SK-N-SH (cell line): ENCODE measurements at regions not wholly inside any gene's neighbourhood (a gene's known extent, or its start where the extent isn't known, plus 50 kb on each side); places are given as distances from the start of the nearest gene placed in this dataset.

Experiments used
- EP300 ChIP-seq, 2 experiments: IDR thresholded peaks; 2 replicates each; pipeline versions ENCODE4 v1.4.0 to v1.6.1; 2012; ENCODE audit warnings: borderline replicate concordance in 1 of 2, low read depth in 1 of 2, low read length in 1 of 2
- EZH2phosphoT487 ChIP-seq: fragments of 200-600 bp; sonication (generic); IDR thresholded peaks from 2 replicates; pipeline ENCODE4 v1.6.1; 2017; ENCODE audit warnings: low read depth, mixed run types, mild to moderate bottlenecking, antibody characterized with exemption, moderate library complexity, borderline replicate concordance
- FOXM1 ChIP-seq: IDR thresholded peaks from 2 replicates; pipeline ENCODE4 v1.4.0; 2012; ENCODE audit warnings: low read depth, mild to moderate bottlenecking
- JUND ChIP-seq: IDR thresholded peaks from 2 replicates; pipeline ENCODE4 v1.4.0; 2012
- NRF1 ChIP-seq: IDR thresholded peaks from 2 replicates; pipeline ENCODE4 v1.6.1; 2012; ENCODE audit warnings: low read depth, mild to moderate bottlenecking, low read length
- POLR2AphosphoS5 ChIP-seq: IDR thresholded peaks from 2 replicates; pipeline ENCODE4 v1.6.1; 2012; ENCODE audit warnings: low read depth, low read length
- RAD21 ChIP-seq: IDR thresholded peaks from 2 replicates; pipeline ENCODE4 v1.6.1; 2012; ENCODE audit warnings: mild to moderate bottlenecking, low read length
- RXRA ChIP-seq: IDR thresholded peaks from 2 replicates; pipeline ENCODE4 v1.4.0; 2012; ENCODE audit warnings: low read depth, mild to moderate bottlenecking, borderline replicate concordance
- SIN3A ChIP-seq: IDR thresholded peaks from 2 replicates; pipeline ENCODE4 v1.6.1; 2012; ENCODE audit warnings: low read depth, mild to moderate bottlenecking, low read length, moderate library complexity, borderline replicate concordance
- TCF12 ChIP-seq: IDR thresholded peaks from 2 replicates; pipeline ENCODE4 v1.4.0; 2012
- YY1 ChIP-seq: IDR thresholded peaks from 2 replicates; pipeline ENCODE4 v1.4.0; 2012; ENCODE audit warnings: low read depth, mild to moderate bottlenecking
- TF ChIP-seq, protein P1 (sequence below): fragments of 200-600 bp; sonication (generic); IDR thresholded peaks from 2 replicates; pipeline ENCODE4 v1.6.1; 2017; ENCODE audit warnings: antibody characterized with exemption, mild to moderate bottlenecking, moderate library complexity
- TF ChIP-seq, protein P2 (sequence below): IDR thresholded peaks from 2 replicates; pipeline ENCODE4 v1.4.0; 2012; ENCODE audit warnings: low read depth, borderline replicate concordance
- TF ChIP-seq, protein P3 (sequence below): IDR thresholded peaks from 2 replicates; pipeline ENCODE4; 2012

DNA sequence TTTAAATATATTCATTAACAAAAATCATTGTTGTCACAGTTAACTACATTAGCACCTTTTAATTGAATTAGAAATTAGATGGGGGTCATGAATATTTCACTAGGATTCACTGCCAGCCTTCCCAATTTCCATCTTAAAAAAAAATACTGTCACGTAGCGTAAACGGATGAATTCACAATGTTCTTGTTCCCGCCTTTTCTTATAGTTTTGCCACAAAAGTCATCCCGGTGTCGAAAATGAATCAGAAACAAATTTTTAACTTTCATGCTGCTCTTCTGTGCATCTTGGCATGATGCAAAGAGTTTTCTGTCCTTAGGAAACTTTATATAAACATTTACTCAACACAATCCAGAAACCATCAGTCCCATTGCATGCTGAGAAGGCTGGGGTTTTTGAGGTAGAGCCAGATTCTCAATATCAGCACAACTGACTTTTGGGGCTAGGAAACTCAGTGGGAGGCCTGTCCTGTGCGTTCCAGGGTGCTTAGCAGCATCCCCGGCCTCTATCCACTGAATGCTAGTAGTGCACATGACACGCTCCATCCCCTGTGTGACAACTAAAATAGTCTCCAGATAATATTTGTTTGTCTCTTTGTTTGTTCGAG lies 252.9 kb upstream of the XYLT1 start:
- TF ChIP-seq, protein P1, sequence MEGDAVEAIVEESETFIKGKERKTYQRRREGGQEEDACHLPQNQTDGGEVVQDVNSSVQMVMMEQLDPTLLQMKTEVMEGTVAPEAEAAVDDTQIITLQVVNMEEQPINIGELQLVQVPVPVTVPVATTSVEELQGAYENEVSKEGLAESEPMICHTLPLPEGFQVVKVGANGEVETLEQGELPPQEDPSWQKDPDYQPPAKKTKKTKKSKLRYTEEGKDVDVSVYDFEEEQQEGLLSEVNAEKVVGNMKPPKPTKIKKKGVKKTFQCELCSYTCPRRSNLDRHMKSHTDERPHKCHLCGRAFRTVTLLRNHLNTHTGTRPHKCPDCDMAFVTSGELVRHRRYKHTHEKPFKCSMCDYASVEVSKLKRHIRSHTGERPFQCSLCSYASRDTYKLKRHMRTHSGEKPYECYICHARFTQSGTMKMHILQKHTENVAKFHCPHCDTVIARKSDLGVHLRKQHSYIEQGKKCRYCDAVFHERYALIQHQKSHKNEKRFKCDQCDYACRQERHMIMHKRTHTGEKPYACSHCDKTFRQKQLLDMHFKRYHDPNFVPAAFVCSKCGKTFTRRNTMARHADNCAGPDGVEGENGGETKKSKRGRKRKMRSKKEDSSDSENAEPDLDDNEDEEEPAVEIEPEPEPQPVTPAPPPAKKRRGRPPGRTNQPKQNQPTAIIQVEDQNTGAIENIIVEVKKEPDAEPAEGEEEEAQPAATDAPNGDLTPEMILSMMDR = no peak
- no peak for TF ChIP-seq EP300 (IDR thresholded peaks at IDR 0.05; ENCODE audit: borderline replicate concordance in 1 of 2, low read depth in 1 of 2, low read length in 1 of 2)
- no peak for TF ChIP-seq SIN3A
- no peak for TF ChIP-seq FOXM1
- no peak for TF ChIP-seq RXRA
- TF ChIP-seq RAD21 = no peak
- no peak for TF ChIP-seq NRF1
- TF ChIP-seq, protein P2, sequence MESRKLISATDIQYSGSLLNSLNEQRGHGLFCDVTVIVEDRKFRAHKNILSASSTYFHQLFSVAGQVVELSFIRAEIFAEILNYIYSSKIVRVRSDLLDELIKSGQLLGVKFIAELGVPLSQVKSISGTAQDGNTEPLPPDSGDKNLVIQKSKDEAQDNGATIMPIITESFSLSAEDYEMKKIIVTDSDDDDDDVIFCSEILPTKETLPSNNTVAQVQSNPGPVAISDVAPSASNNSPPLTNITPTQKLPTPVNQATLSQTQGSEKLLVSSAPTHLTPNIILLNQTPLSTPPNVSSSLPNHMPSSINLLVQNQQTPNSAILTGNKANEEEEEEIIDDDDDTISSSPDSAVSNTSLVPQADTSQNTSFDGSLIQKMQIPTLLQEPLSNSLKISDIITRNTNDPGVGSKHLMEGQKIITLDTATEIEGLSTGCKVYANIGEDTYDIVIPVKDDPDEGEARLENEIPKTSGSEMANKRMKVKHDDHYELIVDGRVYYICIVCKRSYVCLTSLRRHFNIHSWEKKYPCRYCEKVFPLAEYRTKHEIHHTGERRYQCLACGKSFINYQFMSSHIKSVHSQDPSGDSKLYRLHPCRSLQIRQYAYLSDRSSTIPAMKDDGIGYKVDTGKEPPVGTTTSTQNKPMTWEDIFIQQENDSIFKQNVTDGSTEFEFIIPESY = no peak
- TF ChIP-seq EZH2phosphoT487 = no peak
- TF ChIP-seq YY1 = no peak
- TF ChIP-seq, protein P3, sequence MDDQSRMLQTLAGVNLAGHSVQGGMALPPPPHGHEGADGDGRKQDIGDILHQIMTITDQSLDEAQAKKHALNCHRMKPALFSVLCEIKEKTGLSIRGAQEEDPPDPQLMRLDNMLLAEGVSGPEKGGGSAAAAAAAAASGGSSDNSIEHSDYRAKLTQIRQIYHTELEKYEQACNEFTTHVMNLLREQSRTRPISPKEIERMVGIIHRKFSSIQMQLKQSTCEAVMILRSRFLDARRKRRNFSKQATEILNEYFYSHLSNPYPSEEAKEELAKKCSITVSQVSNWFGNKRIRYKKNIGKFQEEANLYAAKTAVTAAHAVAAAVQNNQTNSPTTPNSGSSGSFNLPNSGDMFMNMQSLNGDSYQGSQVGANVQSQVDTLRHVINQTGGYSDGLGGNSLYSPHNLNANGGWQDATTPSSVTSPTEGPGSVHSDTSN = no peak
- no peak for TF ChIP-seq TCF12
- TF ChIP-seq POLR2AphosphoS5 = no peak
- TF ChIP-seq JUND = no peak
